Tibial artery (tissue), 4 donors: ENCODE measurements at regions not wholly inside any gene's neighbourhood (a gene's known extent, or its start where the extent isn't known, plus 50 kb on each side); places are given as distances from the start of the nearest gene placed in this dataset.
"Not testable (repeated sequence)": the region's sequence is repeated elsewhere in the genome, so short reads cannot be mapped to it uniquely, and the experiment has no call there.

Experiments
- DNase-seq, 2 donors: peaks; one replicate each; pipeline ENCODE4 v3.0.0-alpha.2; 2019
- H3K27ac ChIP-seq, 2 donors: fragments of 200-600 bp; sonication (generic) in 1 of 2; 1 replicate in 1 of 2; 2 replicates in 1 of 2; pipeline ENCODE4 v1.5.1; 2018 to 2019; ENCODE audit warnings: mild to moderate bottlenecking in 1 of 2
- H3K27me3 ChIP-seq, 2 donors: fragments of 200-600 bp; sonication (generic) in 1 of 2; one replicate each; pipeline versions ENCODE4 v1.5.1 to v1.6.0; 2016 to 2019
- H3K36me3 ChIP-seq, 3 donors: fragments of 200-600 bp; sonication (generic) in 2 of 3; one replicate each; pipeline ENCODE4 v1.5.1; 2016 to 2019; ENCODE audit warnings: mild to moderate bottlenecking in 2 of 3
- H3K4me1 ChIP-seq, 4 donors: fragments of 200-600 bp; sonication (generic) in 2 of 4; 1 replicate in 3 of 4; 2 replicates in 1 of 4; pipeline ENCODE4 v1.5.1; 2016 to 2019
- H3K4me3 ChIP-seq, 2 donors: fragments of 200-600 bp; sonication (generic) in 1 of 2; 1 replicate in 1 of 2; 2 replicates in 1 of 2; pipeline ENCODE4 v1.5.1; 2018 to 2019; ENCODE audit warnings: mild to moderate bottlenecking in 2 of 2
- H3K9me3 ChIP-seq, 3 donors: fragments of 200-600 bp; sonication (generic) in 1 of 3; one replicate each; pipeline ENCODE4 v1.5.1; 2016 to 2019
- intact Hi-C: fragments of 100-400 bp; cut with DNase I; formaldehyde crosslinking; loops from one replicate; pipeline ENCODE4 v1.15.0; 2023; ENCODE audit warnings: low total_unique reads
- TF ChIP-seq, protein P1 (sequence below), 2 experiments: fragments of 200-600 bp in 1 of 2; fragments of 450-650 bp in 1 of 2; IDR thresholded peaks; one replicate each; pipeline ENCODE4 v1.5.1; 2017 to 2019; ENCODE audit warnings: antibody characterized with exemption in 2 of 2, mild to moderate bottlenecking in 1 of 2, moderate library complexity in 1 of 2

DNA sequence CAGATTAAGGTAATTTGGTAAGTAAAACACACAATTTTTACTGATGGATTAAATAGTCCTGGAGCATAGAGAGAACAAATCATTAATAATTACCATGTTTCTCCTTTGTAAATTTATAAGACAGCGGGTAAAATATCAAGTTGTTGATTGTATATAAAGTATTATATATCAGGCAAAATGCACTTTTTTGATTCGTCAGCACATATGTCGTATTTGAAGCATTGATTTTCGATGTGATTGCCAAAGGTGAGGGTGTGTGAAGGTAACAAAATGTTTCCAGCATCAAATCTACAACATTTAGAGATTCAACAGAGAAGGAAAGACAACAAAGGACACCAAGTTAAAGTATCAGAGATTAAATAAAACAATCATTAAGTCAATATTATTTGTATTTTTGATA, 1437.8 kb upstream of the ADGRL3 start:
- intact Hi-C loops = no loop called here
- no peak overlapping the region for H3K4me3 ChIP-seq
- H3K27ac ChIP-seq = no peak overlapping the region
- H3K36me3 ChIP-seq = no peaks in the 10 kb centered on the region
- DNase-seq = no peak
- H3K27me3 ChIP-seq = no peaks in the 10 kb centered on the region
- H3K4me1 ChIP-seq = no peaks in the 10 kb centered on the region
- TF ChIP-seq, protein P1, sequence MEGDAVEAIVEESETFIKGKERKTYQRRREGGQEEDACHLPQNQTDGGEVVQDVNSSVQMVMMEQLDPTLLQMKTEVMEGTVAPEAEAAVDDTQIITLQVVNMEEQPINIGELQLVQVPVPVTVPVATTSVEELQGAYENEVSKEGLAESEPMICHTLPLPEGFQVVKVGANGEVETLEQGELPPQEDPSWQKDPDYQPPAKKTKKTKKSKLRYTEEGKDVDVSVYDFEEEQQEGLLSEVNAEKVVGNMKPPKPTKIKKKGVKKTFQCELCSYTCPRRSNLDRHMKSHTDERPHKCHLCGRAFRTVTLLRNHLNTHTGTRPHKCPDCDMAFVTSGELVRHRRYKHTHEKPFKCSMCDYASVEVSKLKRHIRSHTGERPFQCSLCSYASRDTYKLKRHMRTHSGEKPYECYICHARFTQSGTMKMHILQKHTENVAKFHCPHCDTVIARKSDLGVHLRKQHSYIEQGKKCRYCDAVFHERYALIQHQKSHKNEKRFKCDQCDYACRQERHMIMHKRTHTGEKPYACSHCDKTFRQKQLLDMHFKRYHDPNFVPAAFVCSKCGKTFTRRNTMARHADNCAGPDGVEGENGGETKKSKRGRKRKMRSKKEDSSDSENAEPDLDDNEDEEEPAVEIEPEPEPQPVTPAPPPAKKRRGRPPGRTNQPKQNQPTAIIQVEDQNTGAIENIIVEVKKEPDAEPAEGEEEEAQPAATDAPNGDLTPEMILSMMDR (IDR thresholded peaks at IDR 0.05) = no peak
- H3K9me3 ChIP-seq = no peaks in the 10 kb centered on the region

DNA sequence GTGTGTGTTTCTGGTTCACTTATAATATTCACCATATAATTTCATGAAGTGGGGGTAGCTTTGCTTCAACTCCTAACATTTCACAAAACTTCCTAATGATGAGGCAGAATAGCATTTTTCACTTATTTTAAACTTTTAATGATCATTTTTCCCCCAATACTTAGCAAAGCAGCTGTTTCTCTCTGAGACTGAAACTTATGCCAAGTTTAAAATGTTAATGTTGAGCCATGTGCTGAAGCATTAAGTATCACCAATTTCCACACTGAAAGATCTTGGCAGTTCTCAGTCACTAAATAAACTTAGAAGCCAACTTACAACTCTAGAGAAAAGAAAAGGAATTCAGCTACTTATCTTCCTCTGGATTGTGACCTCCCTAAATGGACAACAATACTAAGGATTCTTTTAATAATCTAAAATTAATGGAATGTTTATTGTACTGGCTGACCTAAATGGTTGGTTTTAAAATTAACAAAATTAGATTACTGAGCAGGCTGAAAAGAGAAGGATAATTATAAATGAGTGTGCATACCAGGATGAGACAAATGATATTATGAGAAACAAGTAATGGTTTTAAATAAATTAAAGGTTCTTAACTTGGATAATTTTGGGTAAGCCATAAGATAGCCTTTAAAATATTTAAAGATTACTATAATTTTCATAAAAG, 1429.4 kb upstream of the ADGRL3 start:
- intact Hi-C loops = no loop called here
- Histone ChIP-seq H3K4me3 (no peak overlapping the region), H3K36me3 (no peaks in the 10 kb centered on the region), H3K27ac (no peak overlapping the region), H3K27me3 (no peaks in the 10 kb centered on the region), H3K9me3 (no peaks in the 10 kb centered on the region), H3K4me1 (no peaks in the 10 kb centered on the region)
- TF ChIP-seq, protein P1 (IDR thresholded peaks at IDR 0.05) = no peak
- DNase-seq = no peak

DNA sequence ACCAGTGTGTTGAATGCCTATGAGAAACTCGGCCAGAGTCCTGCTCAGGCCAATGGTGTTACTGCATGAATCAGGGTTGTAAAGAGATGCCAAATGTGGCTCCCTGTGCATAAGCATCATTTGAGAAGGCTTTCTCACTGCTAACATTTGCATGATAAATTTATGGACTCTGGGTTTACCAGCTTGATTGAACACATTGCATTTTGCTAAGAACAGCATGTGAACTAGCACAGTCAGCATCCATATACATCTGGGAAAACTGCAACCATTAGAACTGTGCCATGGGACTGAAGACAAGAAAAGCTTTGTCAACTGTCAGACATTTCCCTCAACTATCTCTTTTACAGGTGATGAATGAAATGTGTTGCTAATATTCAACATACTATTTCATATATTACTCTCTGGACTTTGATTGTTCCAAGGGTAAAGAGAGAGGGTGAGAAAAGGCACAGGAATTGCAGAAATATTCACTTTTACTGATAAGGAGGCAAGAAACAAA, 1427.4 kb upstream of the ADGRL3 start:
- TF ChIP-seq, protein P1 (IDR thresholded peaks at IDR 0.05) = no peak
- intact Hi-C loops = no loop called here
- H3K4me3 ChIP-seq = no peak overlapping the region
- no peaks in the 10 kb centered on the region for H3K36me3 ChIP-seq
- H3K9me3 ChIP-seq = no peaks in the 10 kb centered on the region
- H3K27me3 ChIP-seq = no peaks in the 10 kb centered on the region
- H3K27ac ChIP-seq = no peak overlapping the region
- no peak for DNase-seq
- no peaks in the 10 kb centered on the region for H3K4me1 ChIP-seq

DNA sequence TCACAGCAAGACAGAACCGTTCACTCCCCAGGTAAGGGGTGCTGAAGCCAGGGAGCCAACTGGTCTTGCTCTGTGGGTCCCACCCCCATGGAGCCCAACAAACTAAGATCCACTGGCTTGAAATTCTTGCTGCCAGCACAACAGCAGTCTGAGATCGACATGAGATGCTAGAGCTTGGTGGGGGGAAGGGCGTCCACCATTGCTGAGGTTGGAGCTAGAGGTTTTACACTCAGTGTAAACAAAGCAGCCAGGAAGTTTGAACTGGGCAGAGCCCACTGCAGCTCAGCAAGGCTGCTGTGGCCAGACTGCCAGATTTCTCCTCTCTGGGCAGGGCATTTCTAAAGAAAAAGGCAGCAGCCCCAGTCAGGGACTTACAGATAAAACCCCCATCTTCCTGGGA, 1419.9 kb upstream of the ADGRL3 start:
- H3K4me3 ChIP-seq, intact Hi-C loops, DNase-seq, H3K27me3 ChIP-seq, H3K9me3 ChIP-seq, H3K27ac ChIP-seq, H3K4me1 ChIP-seq, H3K36me3 ChIP-seq: not testable (repeated sequence)

DNA sequence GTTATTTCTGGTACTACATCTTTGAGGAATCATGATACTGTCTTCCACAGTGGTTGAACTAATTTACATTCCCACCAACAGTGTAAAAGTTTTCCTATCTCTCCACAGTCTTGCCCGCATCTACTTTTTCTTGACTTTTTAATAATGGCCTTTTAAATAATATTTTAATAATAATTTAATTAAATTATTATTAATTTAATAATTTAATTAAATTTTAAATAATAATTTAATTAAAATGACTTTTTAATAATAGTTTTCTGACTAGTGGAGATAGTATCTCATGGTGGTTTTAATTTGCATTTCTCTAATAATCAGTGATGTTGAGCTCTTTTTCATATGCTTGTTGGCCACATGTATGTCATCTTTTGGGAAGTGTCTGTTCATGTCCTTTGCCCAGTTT, 1395.0 kb upstream of the ADGRL3 start:
- DNase-seq = no peak
- no peak overlapping the region for H3K27ac ChIP-seq
- intact Hi-C loops = no loop called here
- H3K27me3 ChIP-seq = no peaks in the 10 kb centered on the region
- H3K4me3 ChIP-seq = no peak overlapping the region
- TF ChIP-seq, protein P1 (IDR thresholded peaks at IDR 0.05) = no peak
- no peaks in the 10 kb centered on the region for H3K9me3 ChIP-seq
- no peaks in the 10 kb centered on the region for H3K4me1 ChIP-seq
- no peaks in the 10 kb centered on the region for H3K36me3 ChIP-seq

DNA sequence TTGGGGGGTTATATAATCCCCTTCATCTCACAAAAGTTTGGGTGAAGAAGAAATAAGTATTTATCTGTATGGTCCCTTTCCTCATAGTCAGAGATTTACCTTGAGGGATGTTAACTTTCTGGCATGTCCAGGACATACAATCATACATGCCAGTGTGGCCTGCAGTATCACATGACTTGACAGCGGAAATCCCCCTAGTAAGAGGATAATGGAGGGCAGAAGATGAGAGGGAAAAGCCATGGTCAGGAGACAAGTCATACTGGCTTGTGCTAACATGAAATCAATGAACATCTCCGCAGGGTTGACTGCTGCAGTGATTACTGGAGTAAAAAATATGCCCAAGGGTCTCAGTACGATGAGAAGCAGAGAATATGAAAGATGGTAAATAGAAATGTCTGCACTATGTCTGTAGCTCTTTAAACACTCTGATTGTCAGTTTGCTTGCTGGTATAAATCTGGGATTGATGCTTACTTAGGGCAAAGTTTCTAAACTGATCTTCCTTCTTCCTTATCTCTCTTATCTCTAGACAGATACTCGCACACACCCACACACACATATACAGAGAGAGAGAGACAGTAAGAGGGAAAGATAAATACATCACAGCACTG, 1385.6 kb upstream of the ADGRL3 start:
- TF ChIP-seq, protein P1 (IDR thresholded peaks at IDR 0.05) = no peak
- intact Hi-C loops = no loop called here

More for the DNA sequence above, 1385.6 kb upstream of the ADGRL3 start:
- Histone ChIP-seq H3K27me3 (no peaks in the 10 kb centered on the region), H3K4me3 (no peak overlapping the region), H3K36me3 (no peaks in the 10 kb centered on the region), H3K27ac (no peak overlapping the region), H3K9me3 (no peaks in the 10 kb centered on the region), H3K4me1 (no peaks in the 10 kb centered on the region)
- DNase-seq = no peak
